DND-41 (cell line): ENCODE measurements at regions not wholly inside any gene's neighbourhood (a gene's known extent, or its start where the extent isn't known, plus 50 kb on each side); places are given as distances from the start of the nearest gene placed in this dataset.

Experiments
- CTCF ChIP-seq: IDR thresholded peaks from 2 replicates; pipeline ENCODE4 v1.5.1; 2012; ENCODE audit warnings: borderline replicate concordance, low read length, moderate library complexity, mild to moderate bottlenecking; ENCODE audit not compliant: poor library complexity, severe bottlenecking; ENCODE audit errors: extremely low read depth
- EZH2 ChIP-seq: IDR thresholded peaks from 3 replicates; pipeline ENCODE4 v1.6.1; 2012; ENCODE audit warnings: borderline replicate concordance, low read depth, mild to moderate bottlenecking, moderate library complexity, low read length, inconsistent platforms; ENCODE audit not compliant: severe bottlenecking

- TF ChIP-seq CTCF (no peak), EZH2 (no peak)
Observed at GRCh38 chr18:68448736-68449135, 266.2 kb downstream of the TMX3 start.
